ENCODE measurements at regions not wholly inside any gene's neighbourhood (a gene's known extent, or its start where the extent isn't known, plus 50 kb on each side); places are given as distances from the start of the nearest gene placed in this dataset.
"Not testable (repeated sequence)": the region's sequence is repeated elsewhere in the genome, so short reads cannot be mapped to it uniquely, and the experiment has no call there.

DNA sequence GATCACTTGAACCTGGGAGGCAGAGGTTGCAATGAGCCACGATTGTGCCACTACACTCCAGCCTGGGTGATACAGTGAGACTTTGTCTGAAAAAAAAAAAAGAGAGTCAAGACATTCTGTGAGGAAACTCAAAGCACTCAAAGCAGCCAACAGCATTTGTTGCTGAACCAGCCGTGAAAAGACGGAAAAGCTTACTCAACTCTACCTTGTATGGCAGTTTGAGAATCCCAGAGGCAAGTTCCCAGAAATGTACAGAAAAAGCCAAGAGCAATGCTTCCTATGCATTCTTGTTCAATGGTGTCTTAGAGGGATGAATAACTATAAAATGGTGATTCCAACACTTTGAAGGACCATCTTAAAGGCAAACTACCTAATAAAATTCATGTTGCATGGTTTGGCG lies 170.2 kb downstream of the HSD17B3 start:
- no peak for DNase-seq (ENCODE audit: low spot score)

DNA sequence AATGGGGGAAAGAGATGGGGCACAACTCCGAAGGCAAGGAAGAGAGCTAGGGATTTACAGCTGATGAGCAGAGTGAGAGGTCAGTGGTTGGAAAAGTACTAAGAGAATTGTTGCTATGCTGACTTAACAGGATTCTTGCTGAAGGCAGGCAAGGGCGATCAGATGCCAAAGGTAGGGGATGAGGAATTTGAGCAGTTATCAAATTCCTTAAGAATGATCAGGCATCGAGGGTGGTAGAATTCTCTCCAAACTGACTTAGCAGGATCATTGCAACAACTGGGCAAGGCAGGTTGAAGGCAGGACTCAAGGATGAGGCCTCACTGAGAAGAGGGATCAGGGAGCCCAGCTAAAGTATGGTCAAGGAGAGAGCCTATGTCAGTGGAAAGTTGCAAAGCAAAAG lies 171.0 kb downstream of the HSD17B3 start:
- DNase-seq (ENCODE audit: low spot score): no peak

DNA sequence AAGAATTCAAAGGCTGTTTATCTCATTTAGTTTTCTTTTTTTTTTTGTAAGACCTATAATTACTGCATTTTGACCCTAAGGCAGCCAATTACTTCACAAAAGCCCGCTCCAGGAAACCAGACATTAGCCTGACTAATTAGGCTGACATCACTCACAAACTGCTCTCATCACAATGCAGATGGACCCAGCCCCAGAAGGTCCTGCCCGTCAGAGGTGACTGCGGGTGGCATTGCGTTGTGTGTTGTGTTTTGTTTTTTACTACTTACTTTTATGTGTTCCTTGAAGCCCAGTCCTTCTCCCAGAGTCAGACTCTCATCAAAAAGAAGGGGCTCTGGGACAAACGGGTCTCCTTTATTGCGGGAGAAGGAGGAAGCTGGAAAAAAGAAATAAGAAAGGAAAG lies 172.2 kb downstream of the HSD17B3 start:
- no peak for DNase-seq (ENCODE audit: low spot score)

DNA sequence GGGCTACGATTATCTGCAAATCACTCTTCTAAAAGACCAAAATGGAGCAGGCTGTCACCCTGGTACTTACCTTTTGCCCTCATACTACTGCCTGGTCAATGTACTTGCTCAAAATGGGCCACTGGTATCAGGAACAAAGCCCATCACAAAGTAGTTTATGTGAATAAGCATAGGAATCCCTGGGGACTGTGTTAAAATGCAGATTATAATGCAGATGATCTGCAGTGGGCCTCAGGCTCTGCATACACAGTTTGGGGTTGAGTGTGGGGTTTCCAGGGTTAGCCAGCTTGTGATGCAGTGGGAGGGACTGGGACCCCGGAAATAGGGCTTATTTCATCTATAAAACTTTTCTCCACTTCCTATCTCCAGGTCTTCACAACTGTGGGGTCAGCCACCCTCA lies 173.1 kb downstream of the HSD17B3 start:
- no peak for DNase-seq (ENCODE audit: low spot score)

DNA sequence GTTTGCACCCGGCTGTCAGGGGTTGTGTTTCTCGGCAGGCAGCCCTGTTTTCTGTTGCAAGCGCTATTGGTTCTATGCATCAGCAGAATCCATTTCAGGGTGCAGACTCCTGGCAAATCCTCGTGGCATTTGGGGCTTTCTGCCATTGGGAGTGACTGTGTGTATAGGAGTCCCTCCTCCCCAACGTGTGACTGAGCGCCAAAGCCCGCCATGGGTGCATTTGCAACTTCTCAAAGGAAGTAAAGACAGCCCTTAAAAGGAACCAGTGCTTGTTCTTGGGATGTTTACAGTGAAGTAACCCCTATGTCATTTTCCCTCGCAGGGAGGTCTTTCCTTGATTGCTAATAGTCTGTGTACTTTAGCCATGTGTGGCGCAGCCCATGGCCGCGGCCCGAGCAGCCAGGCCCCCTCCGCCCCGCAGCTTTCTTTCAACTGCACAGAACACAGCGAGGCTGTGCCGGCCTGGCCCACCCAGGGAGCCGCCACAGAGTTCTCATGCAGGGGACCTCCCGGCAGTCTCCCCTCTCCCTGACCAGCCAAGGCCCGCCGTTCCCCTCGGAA lies 175.6 kb downstream of the HSD17B3 start:
- no peak for DNase-seq (ENCODE audit: low spot score)

DNA sequence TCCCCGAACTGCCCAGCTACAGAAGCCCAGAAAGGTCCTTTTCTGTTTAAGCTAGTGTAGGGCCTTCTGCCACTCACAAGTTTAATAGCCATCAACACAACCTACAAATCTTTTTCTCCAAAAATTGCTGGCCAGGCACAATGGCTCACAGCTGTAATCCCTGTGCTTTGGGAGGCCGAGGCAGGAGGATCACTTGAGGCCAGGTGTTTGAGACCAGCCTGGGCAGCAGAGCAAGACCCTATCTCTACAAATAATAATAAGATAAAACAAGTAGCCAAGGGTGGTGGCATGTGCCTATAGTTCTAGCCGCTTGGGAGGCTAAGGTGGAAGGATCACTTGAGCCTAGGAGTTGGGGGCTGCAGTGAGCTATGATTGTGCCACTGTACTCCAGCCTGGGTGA lies 176.4 kb downstream of the HSD17B3 start:
- DNase-seq (ENCODE audit: low spot score): no peak

DNA sequence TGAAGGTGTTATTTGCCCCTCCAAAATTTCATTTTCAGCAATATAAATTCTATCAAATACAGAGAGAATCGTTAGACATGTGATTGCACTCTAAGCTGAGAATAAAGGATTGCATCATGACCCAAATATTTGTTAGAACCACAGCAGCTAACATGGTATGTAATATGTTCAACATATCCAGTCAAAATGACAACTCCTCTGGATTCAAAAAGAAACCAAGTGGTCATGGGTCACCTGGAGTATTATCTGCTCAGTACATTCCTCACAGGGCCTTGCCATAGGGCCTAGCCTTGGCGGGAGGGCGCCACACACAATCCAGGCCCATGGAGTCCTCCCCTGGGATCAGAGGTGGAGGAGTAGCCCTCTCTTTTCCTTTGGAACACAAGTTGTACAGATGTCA lies 179.2 kb downstream of the HSD17B3 start:
- DNase-seq (ENCODE audit: low spot score): peak; percentile 39

DNA sequence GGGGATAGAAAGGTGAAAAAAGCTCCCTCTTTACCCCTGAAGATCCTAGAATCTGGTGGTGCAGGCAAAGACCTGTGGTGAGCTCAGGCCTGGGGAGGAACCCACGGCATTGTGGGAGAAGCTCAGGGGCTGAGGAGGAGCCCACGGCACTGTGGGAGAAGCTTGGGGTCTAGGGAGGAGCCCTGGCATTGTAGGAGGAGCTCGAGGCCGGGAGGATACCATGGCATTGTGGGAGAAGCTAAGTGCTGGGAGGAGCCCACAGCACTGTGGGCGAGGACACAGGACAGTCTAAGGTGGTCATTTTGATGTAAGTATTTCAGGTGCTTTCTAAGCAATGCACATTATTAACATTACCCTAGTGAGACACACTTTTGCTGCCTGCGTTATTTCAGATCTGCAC lies 179.7 kb downstream of the HSD17B3 start:
- DNase-seq (ENCODE audit: low spot score): no peak

DNA sequence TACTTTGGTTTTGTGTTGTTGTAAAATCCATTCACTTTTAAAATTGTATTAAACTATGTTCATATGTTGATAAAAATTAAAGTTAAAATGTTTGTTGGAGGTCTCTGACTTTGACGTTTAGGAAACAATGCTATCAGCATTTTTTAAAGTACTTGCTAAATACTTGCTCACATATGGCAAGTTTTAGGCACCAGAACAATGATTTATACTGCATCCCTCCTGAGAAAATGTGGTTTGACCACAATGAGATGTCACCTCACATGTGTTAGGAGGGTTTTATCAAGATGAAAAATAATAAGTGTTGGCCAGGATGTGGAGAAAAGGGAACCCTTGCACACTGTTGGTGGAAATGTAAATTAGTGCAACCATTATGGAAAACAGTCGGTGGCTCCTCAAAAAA lies 180.8 kb downstream of the HSD17B3 start:
- no peak for DNase-seq (ENCODE audit: low spot score)

DNA sequence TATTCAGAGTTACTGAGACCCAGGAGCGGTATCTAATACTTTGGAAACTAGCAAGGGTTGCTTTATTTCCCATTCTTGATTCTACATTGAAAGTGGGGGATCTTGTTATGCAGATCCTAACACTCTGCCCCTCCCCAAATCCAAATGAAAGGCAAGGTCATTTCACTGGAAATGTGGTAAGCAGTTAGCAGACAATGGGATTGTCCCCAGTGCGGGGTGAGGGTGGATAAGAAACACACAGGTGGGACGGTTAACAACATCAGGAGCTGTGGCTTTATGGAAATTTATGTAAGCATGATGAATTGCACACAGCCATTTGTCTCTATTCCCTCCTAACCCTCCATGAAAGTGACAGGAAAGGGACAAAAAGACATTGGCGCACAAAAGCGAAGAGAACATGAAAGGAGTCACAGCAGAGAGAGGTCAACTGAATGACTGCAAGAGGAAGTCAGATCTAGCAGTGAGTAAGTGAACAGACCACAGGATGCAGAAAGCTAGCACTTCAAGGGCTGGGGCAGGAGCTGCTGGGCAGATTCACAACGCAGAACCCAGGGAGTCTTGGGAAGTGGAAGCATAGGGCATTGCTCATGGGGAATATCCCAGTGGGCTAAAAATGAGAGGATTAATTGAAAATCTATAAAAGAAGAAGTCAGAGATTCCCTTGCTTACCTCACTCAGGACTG lies 184.4 kb downstream of the HSD17B3 start:
- no peak for DNase-seq (ENCODE audit: low spot score)

DNA sequence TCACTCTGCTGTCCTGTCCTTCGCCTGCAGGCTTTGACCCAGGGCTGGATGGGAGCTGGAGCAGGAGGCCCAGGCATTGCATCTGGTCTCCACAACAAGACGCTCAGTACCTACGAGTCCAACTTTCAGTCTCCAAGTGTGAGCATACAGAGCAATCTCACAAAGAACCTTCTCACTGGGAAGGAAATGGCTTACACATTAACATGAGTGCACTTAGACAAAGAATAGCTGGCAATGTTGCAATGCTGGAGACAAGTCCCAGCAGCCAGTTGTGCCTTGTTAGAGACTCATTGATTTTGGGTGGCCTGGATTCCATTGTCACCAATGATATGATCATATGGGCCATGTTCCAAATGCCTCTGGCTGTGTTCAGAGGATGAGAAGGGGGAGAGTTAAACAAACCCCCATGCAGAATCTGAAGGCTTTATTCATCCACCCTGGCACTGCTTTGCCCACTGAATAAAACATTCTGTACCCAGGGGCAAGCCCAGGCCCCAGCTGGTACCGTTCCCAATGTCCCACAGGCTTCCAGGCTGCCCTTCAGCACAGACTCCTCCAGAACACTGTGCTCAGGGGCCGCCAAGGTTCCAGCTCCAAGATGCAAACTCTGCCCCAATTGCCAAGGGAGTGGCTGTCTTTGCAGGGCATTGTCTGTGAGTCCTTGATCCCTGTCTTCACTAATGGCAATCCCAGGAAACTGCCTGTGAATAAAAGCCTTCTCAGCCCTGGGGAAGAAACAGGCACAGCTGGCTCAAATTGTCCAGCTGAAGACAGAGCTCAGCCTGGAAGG lies 185.5 kb downstream of the HSD17B3 start:
- DNase-seq (ENCODE audit: low spot score): no peak

DNA sequence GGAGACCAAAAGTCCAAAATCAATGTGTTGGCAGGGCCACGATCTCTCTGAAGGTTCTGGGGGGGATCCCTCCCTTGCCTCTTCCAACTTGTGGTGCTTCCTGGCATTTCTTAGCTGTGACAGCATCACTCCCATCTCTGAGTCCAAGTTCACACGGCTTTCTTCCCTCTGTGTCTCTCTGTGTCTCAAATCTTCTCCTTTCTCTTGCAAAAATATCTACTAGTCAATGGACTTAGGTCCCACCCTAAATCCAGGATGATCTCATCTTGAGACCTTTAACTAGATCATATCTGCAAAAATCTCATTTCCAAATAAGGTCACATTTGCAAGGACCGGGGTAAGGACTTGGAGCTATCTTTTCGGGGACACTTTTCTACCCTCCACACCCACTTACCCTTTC lies 186.1 kb downstream of the HSD17B3 start:
- no peak for DNase-seq (ENCODE audit: low spot score)

DNA sequence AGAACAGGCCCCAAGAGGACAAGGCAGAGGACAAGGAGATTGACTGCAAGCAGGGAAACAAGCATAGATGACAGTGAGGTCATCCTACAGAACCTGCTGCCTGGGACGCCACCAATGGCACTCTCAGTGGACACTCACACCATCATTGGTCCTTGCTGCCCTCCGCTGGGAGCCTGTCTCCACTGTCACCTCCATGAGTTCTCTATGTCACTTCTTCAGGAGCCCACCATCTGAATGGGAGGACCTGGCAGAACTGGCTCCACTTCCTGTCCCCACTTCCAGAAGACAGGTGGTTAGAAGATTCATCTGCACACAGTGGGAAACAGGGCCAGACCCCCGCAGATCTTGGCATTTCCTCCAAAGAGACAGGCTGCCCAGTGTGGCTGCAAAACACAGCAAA lies 188.9 kb downstream of the HSD17B3 start:
- no peak for DNase-seq (ENCODE audit: low spot score)

DNA sequence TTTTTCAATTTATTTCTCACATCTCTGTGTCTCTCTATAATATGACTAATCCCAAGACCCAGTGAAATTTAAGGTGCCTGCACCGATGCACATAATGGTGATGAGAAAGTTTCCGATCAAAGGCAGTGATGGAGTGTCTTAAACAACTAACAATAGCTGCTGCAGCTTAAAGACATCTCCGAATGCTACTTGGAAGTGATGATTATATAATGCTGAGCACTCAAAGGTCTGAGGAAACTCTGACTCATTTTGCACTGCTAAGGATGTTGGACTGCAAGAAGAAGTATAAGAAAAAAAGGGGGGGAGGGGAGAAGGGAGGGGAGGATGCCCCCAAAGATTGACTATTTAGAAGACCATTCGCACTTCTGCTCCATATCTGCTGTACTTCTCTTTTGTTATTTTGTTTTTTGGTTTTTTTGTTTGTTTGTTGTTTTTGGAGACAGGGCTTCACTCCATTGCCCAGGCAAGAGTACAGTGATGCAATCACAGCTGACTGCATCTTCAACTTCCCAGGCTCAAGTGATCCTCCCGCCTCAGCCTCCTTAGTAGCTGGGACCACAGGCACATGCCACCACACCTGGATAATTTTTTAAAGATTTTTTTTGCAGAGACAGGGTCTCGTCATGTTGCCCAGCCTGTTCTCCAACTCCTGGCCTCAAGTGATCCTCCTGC lies 192.2 kb downstream of the HSD17B3 start:
- peak; percentile 42 for DNase-seq (ENCODE audit: low spot score)

DNA sequence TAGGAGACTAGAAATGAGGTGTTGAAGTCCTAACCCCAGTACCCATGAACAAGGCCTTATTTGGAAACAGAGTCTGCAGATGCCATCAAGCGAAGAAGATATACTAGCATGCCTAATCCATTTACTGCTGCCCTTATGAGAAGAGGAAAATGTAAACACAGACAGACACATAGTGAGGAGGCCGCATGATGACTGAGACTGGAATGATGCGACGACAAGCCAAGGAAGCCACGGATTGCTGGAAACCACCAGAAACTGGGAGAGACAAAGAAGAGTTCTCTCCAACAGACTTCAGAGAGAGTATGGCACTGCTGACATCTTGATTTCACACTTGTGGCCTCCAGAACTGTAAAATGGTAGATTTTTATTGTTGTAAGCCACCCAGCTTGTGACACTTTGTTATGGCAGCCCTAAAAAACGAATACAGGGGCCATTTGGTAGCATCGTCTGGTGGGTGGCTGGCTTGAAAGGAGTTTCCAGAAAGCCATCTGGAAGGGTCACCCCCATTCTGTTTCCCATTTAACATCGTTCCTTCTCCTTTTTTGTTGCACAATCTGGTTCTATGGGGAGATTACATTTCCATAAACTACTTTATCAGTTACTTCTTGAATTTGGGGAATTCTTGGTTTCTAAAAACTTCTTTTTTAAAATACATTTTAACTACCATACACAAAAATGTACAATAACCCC lies 193.1 kb downstream of the HSD17B3 start:
- DNase-seq (ENCODE audit: low spot score): no peak

DNA sequence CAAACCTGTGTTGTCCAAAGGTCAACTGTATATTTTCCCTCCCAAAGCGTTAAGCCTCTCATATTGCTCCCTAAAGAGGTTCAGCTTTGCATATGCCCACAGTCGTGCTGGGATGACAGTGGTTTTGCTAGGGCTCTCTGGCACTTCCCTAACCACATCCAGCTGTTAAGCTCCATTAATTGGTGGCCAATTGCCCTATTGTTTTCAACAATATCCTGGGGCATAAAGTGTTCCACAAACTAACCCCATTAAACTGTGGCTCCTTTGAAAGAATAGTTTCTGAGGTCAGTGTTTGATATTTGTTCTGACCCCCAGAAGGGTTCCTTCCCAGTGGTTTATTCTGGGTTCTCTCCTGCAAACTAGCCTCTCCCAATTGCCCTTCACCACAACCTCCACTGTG lies 194.5 kb downstream of the HSD17B3 start:
- DNase-seq (ENCODE audit: low spot score): no peak

DNA sequence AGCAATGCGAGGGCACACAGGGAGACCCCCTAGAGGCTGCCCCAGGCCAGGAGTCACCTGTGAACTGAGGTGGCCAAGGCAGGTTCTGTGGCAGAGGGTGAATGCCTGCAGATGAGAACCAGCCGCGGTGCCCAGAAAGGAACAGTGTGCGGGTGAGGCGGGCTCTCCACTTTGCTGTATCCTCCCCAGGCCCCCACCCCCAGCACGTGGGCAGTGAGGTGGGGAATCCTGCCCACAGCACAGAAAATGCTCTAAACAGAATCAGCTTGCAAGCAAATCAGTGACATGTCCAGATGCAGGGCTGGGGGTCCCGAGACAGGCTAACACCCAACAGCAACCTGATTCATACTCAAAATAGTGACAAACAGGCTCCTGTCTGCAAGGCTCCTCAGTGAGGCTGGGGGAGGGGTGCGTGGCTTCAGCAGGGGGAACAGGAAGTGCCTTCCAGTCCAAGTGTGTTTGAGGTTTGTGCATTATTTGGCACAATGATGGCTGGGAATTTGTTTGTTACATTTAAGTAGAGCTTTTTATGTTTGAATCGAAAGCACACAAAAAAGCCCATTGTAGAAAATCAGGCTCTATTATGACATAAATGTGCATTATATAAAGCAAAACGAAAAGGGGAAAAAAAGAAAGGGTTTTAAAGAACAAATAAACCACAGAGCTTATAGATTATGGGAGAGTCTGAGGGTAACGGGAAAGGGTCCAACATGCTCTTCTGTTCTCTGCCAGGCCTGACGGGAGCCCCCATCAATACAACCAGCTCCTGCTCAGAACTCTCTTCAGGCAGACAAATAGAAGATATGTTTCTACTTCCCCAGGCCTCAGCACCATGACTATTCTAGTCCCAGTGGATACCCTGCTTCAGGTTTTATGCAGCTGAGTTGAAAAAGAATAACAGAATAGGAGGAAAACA lies 201.3 kb downstream of the HSD17B3 start:
- no peak for DNase-seq (ENCODE audit: low spot score)

DNA sequence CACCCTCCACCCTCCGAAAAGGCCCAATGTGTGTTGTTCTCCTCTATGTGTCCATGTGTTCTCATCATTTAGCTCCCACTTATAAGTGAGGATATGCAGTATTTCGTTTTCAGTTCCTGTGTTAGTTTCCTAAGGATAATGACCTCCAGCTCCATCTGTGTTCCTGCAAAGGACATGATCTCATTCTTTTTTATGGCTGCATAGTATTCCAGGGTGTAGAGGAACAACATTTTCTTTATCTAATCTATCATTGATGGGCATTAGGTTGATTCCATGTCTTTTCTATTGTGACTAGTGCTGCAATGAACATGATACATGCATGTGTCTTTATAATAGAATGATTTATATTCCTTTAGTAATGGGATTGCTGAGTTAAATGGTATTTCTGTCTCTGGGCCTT lies 211.3 kb downstream of the HSD17B3 start:
- DNase-seq (ENCODE audit: low spot score): not testable (repeated sequence)

DNA sequence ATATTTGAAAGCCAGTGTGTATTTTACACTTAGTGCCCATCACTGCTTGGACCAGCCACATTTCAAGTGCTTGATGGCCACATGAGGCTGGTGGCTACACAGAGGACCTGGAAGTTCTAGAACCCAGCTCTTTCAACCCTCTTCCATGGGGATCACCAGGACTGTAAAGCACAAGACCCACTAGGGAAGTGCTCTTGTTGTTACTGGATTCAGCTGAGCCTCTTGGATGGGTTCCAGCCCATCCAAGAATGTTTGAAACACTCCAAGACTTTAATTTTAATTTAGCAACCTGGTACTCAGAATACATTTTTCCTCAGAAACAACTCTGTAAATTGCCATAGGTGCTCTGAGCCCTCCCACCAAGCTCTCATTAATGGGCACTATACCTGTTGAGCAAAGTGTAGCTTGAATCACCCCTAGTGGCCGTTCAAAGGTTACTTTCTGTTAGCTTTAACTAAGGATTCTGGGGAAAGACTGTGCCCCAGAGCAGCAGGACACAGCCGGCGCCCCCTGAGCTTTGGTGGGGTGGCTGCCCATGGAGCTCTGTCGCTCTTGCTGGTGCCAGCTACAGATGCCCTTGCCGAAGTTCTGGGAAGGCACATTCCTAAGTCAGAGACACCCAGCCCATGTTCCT lies 212.4 kb downstream of the HSD17B3 start:
- no peak for DNase-seq (ENCODE audit: low spot score)

DNA sequence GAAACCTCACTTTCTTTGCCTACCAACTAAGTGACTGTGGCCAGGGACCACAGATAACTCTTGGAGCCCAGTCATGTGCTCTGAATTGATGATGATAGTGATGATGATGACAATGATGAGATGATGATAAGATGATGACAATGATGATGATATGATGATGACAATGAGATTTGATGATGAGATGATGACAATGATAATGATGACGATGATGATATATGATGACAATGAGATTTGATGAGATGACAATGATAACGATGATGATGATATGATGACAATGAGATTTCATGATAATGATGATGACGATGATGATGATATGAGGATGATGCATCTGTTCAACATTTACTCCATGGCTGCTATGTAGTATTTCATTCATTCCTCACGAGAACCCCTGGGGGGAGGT lies 213.0 kb downstream of the ERCC6L2 start:
- DNase-seq (ENCODE audit: low spot score): no peak

All from A172 (cell line).